ENCODE measurements at regions not wholly inside any gene's neighbourhood (a gene's known extent, or its start where the extent isn't known, plus 50 kb on each side); places are given as distances from the start of the nearest gene placed in this dataset.

DNA sequence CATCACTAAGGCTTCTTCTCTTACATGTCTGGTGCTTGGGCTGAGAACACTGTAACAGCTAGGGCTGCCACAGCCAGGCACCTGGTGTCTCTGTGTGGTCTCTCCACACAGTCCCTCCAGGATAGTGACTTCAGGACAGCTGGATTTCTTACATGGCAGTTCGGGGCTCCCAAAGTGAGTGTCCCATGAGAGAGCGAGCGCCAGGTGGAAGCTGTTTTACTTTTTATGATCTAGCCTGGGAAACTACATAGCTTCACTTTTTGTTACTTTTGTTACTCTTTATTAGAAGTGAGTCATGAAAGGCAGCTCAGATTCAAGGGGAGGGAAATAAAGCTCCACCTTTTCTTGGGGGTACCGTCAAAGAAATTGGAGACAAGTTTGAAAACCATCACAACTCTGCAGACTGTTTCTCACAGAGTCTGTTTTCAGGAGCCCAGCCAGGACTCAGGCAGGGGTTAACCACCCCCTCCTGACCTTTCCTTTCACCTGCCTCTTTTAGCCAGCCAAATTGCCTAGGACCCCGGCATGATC, 373.0 kb downstream of the MID1IP1 start:
- FAIRE-seq, result no peak
- DNase-seq (ENCODE audit: low read depth, low spot score), result no peak
- Histone ChIP-seq H4K20me1 (ENCODE audit: control insufficient read depth, extremely low read depth, insufficient read depth, low read length) (no peaks in the 10 kb centered on the region), H3K9ac (ENCODE audit: control insufficient read depth, extremely low read depth, insufficient read depth, low read length) (no peak overlapping the region), H3K36me3 (ENCODE audit: control insufficient read depth in 2 of 2, extremely low read depth in 1 of 2, insufficient read depth in 2 of 2, low read length in 2 of 2) (no peaks in the 10 kb centered on the region), H3K9me3 (ENCODE audit: control insufficient read depth, low read depth, low read length) (no peaks in the 10 kb centered on the region), H3K4me3 (ENCODE audit: control insufficient read depth in 2 of 3, extremely low read depth in 1 of 3, insufficient read depth in 2 of 3, low read depth in 1 of 3, low read length in 3 of 3) (no peak overlapping the region), H3K4me1 (ENCODE audit: control insufficient read depth, extremely low read depth, insufficient read depth, low read length) (no peaks in the 10 kb centered on the region), H3K9me1 (ENCODE audit: control insufficient read depth, extremely low read depth, insufficient read depth, low read length) (no peaks in the 10 kb centered on the region), H3K4me2 (ENCODE audit: control insufficient read depth, extremely low read depth, insufficient read depth, low read depth, low read length) (no peak overlapping the region), H3K27me3 (ENCODE audit: control insufficient read depth, extremely low read depth, insufficient read depth, low read length) (peaks cover 6% of the 10 kb centered on the region), H3K27ac (ENCODE audit: control insufficient read depth, insufficient read depth, low read length) (no peak overlapping the region), H3K79me2 (ENCODE audit: control insufficient read depth, insufficient read depth, low read length) (no peaks in the 10 kb centered on the region), H2AFZ (ENCODE audit: control insufficient read depth, low read length) (no peak overlapping the region)
- dilution Hi-C loops (cut with MboI; ENCODE audit: extremely low pct_ligation_motif_present, low sequenced_read_pairs), result no loop called here
- TF ChIP-seq EZH2 (IDR thresholded peaks at IDR 0.05; ENCODE audit: low read length), result no peak
- no peak for TF ChIP-seq CTCF (optimal IDR thresholded peaks at IDR 0.05 in 1 of 3, IDR thresholded peaks at IDR 0.05 in 1 of 3, conservative IDR thresholded peaks at IDR 0.05 in 1 of 3; ENCODE audit: extremely low read depth in 1 of 3, insufficient read depth in 2 of 3, low read length in 3 of 3)

DNA sequence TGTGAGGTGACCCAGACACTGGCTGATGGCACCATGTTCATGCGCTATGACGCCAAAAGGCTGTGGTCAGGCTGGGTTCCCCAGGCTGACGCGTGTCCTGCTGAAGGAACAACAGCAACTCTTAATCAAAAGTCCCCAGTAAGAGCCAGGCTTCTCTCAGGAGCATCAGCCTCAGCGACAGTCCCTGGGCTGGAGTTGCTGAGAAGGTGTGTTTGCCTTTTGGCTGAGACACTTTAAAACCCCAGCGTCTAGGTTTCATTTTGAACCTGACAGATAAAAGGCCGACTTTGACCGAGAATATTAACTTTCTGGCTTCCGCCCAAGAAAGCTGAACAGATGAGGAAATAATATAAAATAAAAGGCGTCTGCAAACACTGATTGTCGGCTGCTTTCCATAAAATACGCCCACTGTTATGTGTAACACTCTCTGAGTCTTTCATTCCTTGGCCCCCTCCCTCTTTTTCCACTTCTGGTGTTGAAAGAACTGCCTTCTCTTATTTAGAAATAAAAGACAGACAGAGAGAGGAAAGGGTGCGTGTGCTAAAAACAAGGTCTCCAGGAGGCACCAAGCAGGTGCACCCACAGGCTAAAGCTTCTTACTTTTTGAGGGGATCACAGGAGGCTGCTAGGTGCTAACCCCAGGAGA, 373.6 kb downstream of the MID1IP1 start:
- H3K4me1 ChIP-seq (ENCODE audit: control insufficient read depth, extremely low read depth, insufficient read depth, low read length), result no peaks in the 10 kb centered on the region
- H3K4me3 ChIP-seq (ENCODE audit: control insufficient read depth in 2 of 3, extremely low read depth in 1 of 3, insufficient read depth in 2 of 3, low read depth in 1 of 3, low read length in 3 of 3), result no peak overlapping the region
- H3K27ac ChIP-seq (ENCODE audit: control insufficient read depth, insufficient read depth, low read length), result no peak overlapping the region
- DNase-seq (ENCODE audit: low read depth, low spot score) (no peak), FAIRE-seq (no peak)
- H4K20me1 ChIP-seq (ENCODE audit: control insufficient read depth, extremely low read depth, insufficient read depth, low read length), result no peaks in the 10 kb centered on the region
- no peak overlapping the region for H3K9ac ChIP-seq (ENCODE audit: control insufficient read depth, extremely low read depth, insufficient read depth, low read length)
- no peaks in the 10 kb centered on the region for H3K9me1 ChIP-seq (ENCODE audit: control insufficient read depth, extremely low read depth, insufficient read depth, low read length)
- H3K79me2 ChIP-seq (ENCODE audit: control insufficient read depth, insufficient read depth, low read length), result no peaks in the 10 kb centered on the region
- H3K36me3 ChIP-seq (ENCODE audit: control insufficient read depth in 2 of 2, extremely low read depth in 1 of 2, insufficient read depth in 2 of 2, low read length in 2 of 2), result no peaks in the 10 kb centered on the region
- TF ChIP-seq EZH2 (IDR thresholded peaks at IDR 0.05; ENCODE audit: low read length), result no peak
- TF ChIP-seq CTCF (optimal IDR thresholded peaks at IDR 0.05 in 1 of 3, IDR thresholded peaks at IDR 0.05 in 1 of 3, conservative IDR thresholded peaks at IDR 0.05 in 1 of 3; ENCODE audit: extremely low read depth in 1 of 3, insufficient read depth in 2 of 3, low read length in 3 of 3), result no peak
- peaks cover 6% of the 10 kb centered on the region for H3K27me3 ChIP-seq (ENCODE audit: control insufficient read depth, extremely low read depth, insufficient read depth, low read length)
- H3K4me2 ChIP-seq (ENCODE audit: control insufficient read depth, extremely low read depth, insufficient read depth, low read depth, low read length), result no peak overlapping the region
- no peaks in the 10 kb centered on the region for H3K9me3 ChIP-seq (ENCODE audit: control insufficient read depth, low read depth, low read length)
- dilution Hi-C loops (cut with MboI; ENCODE audit: extremely low pct_ligation_motif_present, low sequenced_read_pairs), result no loop called here
- H2AFZ ChIP-seq (ENCODE audit: control insufficient read depth, low read length), result no peak overlapping the region

All from keratinocyte (primary cell).